Heart left ventricle (tissue), 13 donors: ENCODE measurements at regions not wholly inside any gene's neighbourhood (a gene's known extent, or its start where the extent isn't known, plus 50 kb on each side); places are given as distances from the start of the nearest gene placed in this dataset.

Experiments used
- POLR2A ChIP-seq, 2 donors: fragments of 450-650 bp; IDR thresholded peaks; one replicate each; pipeline ENCODE4 v1.6.1; 2017; ENCODE audit warnings: antibody characterized with exemption in 2 of 2, mild to moderate bottlenecking in 2 of 2, moderate library complexity in 2 of 2
- TF ChIP-seq, protein P1 (sequence below), 12 donors: fragments of 200-600 bp; sonication (generic) in 4 of 12; IDR thresholded peaks; one replicate each; pipeline versions ENCODE4 v1.5.0 to v1.8.0; 2018 to 2022; ENCODE audit warnings: antibody characterized with exemption in 12 of 12, mild to moderate bottlenecking in 5 of 12
- donor health status: ischemic (EF 13 %, LVEDD 7.1; RV severe dilation, severe dysfunction).
- donor health status: DM: no; HTN: yes; CAD: no.
- donor health status: DM: no; HTN: no; CAD: no.
- donor health status: ischemic (EF 25% LVEDD 6.9; RV normal size, moderate dysfunction).
- donor health status: ischemic (EF 25% LVEDD 5.7; RV mildly dilated, moderate dysfunction).
- donor health status: ischemic (EF 35%, LVEDD 5.7; RV mildly dilated, moderate dysfunction).
- donor health status: nonischemic (EF 11% LVEDD 7.7; RV severe dilation, severe dysfunction).
- donor health status: DM: yes; HTN: yes; CAD: no.
- donor health status: PGD.
- donor health status: ischemic (EF 29% LVEDD 5.4; RV normal size, mild dysfunction).
- donor health status: nonischemic (EF 23%, LVEDD 6.1; RV moderate dilation, normal function).

DNA sequence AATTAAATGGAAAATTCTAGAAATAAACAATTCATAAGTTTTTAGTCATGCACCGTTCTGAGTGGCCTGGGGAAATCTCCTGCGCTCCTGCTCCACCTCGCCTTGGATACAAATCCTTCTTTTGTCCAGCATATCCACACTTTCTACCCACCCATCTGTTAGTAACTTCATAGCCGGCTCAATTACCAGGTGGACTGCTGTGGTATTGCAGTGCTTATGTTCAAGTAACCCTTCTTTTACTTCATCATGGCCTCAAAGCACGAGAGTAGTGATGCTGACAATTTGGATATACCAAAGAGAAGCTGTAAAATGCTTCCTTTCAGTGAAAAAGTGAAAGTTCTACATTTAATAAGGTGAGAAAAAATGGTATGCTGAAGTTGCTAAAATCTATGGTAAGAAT lies 142.3 kb upstream of the CHL1 start:
- TF ChIP-seq, protein P1, sequence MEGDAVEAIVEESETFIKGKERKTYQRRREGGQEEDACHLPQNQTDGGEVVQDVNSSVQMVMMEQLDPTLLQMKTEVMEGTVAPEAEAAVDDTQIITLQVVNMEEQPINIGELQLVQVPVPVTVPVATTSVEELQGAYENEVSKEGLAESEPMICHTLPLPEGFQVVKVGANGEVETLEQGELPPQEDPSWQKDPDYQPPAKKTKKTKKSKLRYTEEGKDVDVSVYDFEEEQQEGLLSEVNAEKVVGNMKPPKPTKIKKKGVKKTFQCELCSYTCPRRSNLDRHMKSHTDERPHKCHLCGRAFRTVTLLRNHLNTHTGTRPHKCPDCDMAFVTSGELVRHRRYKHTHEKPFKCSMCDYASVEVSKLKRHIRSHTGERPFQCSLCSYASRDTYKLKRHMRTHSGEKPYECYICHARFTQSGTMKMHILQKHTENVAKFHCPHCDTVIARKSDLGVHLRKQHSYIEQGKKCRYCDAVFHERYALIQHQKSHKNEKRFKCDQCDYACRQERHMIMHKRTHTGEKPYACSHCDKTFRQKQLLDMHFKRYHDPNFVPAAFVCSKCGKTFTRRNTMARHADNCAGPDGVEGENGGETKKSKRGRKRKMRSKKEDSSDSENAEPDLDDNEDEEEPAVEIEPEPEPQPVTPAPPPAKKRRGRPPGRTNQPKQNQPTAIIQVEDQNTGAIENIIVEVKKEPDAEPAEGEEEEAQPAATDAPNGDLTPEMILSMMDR (IDR thresholded peaks at IDR 0.05), result no peak
- TF ChIP-seq POLR2A (IDR thresholded peaks at IDR 0.05), result no peak
